ENCODE measurements at regions not wholly inside any gene's neighbourhood (a gene's known extent, or its start where the extent isn't known, plus 50 kb on each side); places are given as distances from the start of the nearest gene placed in this dataset.

- DNase-seq = no peak
Observed at GRCh38 chr10:133003188-133003587, 60.8 kb upstream of the CFAP46 start.

DNA sequence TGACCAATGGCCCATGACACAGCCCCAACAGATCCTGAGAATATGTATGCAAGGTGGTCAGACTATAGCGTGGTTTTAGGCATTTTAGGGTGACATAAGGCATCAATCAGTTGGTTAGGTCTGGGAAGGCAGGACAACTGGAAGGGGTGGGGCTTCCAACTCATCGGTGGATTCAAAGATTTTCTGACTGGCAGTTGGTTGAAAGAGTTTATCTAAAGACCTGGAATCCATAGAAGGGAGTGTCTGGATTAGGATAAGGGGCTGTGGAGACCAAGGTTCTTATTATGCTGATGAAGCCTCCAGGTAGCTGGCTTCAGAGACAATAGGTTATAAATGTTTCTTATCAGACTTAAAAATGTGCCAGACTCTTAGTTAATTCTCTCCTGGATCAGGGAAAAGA lies 60.3 kb upstream of the CFAP46 start:
- no peak for DNase-seq

- DNase-seq = no peak
Observed at GRCh38 chr10:133001114-133001513, 58.7 kb upstream of the CFAP46 start.

DNA sequence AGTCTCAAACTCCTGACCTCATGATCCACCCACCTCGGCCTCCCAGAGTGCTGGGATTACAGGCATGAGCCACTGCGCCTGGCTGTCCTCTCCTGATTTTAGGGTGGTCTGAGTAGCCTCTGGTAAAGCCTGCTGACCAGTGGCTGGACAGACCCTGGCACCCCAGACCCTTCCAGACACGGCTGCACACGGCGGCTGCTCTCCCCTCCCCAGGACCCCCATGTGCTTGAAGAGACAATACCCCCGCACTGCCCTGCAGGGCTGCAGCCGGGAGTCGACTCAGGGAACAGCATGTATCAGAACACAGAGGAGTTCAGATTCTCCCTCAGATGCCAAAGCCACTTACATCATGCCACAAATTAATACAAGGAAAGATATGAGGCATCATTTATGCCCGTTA lies 58.3 kb upstream of the CFAP46 start:
- DNase-seq = no peak

DNA sequence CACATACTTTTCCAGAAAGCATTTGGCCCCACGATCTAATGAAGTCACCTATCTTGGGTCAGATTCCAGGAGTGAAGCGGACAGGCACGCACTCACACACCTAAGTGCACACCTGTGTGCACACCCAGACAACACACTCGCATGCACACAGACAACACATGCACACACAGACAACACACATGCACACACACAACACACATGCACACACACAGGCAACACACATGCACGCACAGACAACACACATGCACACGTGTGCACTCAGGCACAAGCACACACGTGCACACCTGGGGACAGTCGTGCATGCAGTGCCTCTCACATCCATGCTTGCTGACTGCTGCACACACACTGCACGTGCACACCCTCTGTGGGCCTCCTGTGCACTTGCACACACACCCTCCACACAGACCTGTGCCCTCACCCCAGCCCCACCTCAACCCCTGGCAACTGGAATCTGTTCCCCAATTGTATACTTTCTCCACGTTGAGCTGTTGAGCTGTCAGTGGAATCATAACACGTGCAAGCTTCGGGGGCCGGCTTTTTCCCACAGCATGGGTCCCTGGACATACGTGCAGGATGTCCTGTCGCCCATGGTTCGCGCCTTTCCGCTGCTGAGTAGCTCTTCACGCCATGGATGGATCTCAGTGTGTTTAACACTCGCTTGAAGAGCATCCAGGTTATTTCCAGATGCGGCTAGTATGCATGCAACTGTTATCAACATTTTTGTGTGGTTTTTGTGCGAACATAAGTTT lies 55.3 kb upstream of the CFAP46 start:
- no peak for DNase-seq

- no peak for DNase-seq
Observed at GRCh38 chr10:132996603-132997343, 54.4 kb upstream of the CFAP46 start.

DNA sequence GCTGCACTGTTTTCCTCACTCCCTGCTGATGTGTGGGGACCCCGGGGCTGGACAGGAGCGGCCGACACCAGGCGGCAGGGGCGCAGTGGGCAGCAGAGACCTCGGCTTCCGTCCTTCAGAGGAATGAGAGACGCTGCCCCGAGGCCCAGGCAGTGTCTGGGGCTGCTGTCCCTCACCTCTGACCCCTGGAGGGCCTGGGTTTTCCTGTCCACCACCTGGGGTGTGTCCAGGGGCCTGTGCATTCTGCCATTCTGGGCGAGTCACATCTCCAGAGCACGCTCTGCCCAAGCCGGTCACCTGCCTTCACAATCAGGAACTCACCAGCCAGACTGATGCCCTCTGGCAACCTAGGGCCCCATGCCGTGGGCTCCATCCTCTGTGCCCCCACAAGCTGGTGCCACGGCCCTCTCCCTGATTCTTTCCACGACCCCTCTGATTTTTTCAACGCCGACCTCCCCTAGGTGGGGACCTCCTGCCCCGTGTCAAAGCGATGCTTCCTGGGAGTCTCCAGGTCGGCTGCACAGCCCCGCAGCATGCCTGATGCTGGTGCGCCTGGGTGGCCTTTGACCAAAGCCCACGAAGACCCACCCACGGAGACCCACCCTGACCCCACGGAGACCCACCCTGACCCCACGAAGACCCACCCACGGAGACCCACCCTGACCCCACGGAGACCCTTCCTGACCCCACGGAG lies 53.7 kb upstream of the CFAP46 start:
- DNase-seq = no peak

DNA sequence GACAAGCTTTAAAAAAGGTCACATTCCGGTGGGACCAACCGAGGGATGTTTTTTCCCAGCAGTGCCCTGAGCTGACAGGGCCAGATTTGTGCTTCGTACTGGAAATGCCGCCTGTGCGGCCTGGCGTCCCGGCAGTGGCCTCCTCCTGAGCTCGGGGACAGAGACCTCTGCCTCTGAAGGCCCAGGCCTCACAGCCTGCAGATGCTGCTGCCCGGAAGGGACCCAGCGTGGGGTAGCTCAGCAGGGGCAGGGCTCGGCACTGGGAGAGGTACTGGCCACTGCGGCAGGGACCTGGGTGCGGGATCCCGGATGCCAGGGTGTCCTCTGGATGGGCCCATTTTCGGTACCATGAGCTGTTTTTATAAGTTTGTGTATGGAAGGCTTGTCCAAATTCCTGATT lies 52.4 kb upstream of the CFAP46 start:
- DNase-seq = no peak

DNA sequence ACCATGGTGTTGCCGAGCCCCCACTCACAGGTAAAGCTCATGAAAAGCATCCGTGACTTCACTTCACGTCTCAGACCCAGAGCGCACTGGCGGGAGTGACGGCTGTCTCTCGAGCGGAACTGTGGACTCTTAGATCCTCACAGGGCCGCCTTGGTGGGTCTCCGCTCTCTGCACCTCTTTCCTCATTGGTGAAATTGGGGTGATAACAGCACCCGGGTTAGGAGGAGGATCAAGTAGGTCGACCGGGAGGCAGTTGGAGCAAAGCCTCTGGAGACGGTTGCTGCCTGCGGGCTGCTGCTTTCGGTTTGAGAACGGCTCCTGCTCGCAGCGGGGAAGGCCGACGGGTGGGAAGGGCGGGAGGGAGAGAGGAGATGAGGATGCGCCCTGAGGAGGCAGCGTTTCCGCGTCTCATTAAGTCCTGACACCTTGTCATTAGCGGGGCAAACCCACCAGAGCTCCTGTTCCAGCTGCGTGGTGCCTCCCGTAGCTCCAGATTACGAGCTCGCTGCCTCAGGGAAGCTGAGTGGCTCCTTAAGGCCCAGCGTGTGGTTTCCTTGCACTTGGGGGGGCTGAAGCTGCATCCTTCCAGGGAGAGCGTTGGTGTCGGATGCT lies 51.9 kb upstream of the CFAP46 start:
- no peak for DNase-seq

GRCh38 chr10:132993271-132994184 lies 51.2 kb upstream of the CFAP46 start:
- DNase-seq = no peak

DNA sequence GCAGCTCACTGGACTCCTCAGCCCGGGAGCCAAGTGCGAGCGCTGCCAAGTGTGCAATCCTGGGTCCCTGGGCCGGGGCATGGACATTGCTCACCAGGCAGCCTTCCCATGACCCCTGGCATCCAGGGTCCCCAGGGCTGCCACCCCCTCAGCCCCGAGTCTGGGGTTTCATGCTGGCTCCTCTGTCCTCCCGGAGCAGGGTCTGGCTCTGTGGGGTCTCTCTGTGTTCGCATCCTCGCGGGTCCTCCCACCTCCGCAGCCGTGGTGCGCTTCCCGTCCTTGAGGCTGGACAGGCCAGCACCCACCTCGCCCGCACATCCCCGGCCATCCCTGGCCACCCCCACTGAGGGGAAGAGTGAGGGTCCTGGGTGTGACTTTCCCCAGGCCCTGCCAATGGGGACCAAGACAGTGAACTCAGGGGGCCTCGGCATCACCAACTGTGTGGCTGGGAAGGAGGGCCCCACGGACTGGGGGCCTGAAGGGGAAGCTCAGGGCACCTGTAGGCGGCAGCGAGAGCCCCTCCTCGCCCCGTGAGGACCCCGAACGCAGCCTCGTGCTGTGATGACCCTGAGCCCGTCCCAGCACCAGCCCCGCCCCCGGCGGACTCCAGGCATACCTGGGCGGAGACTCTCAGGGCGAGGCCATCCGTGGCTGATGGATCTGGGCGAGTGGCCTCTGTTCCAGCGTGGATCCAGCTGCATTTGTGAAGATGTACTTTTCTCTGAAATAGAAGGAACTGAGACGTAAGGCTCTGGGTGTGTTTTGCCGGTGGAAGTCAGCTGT lies 50.3 kb upstream of the CFAP46 start:
- DNase-seq = no peak
